ENCODE measurements at regions not wholly inside any gene's neighbourhood (a gene's known extent, or its start where the extent isn't known, plus 50 kb on each side); places are given as distances from the start of the nearest gene placed in this dataset.

- H2AFZ ChIP-seq (ENCODE audit: low read depth, low read length): no peak overlapping the region
- ChIA-PET POLR2A (no interaction called here), CTCF (no interaction called here)
- intact Hi-C loops (cut with micrococcal nuclease) (no loop called here), dilution Hi-C loops (cut with MboI; ENCODE audit: extremely low pct_ligation_motif_present, low sequenced_read_pairs) (no loop called here)
- H4K20me1 ChIP-seq (replicated peaks; ENCODE audit: control insufficient read depth, extremely low read depth, insufficient read depth, low read length): no peaks in the 10 kb centered on the region
- TF ChIP-seq, protein P1, sequence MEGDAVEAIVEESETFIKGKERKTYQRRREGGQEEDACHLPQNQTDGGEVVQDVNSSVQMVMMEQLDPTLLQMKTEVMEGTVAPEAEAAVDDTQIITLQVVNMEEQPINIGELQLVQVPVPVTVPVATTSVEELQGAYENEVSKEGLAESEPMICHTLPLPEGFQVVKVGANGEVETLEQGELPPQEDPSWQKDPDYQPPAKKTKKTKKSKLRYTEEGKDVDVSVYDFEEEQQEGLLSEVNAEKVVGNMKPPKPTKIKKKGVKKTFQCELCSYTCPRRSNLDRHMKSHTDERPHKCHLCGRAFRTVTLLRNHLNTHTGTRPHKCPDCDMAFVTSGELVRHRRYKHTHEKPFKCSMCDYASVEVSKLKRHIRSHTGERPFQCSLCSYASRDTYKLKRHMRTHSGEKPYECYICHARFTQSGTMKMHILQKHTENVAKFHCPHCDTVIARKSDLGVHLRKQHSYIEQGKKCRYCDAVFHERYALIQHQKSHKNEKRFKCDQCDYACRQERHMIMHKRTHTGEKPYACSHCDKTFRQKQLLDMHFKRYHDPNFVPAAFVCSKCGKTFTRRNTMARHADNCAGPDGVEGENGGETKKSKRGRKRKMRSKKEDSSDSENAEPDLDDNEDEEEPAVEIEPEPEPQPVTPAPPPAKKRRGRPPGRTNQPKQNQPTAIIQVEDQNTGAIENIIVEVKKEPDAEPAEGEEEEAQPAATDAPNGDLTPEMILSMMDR (IDR thresholded peaks at IDR 0.05; ENCODE audit: extremely low read depth in 1 of 2, insufficient read depth in 1 of 2, low read depth in 1 of 2, low read length in 2 of 2): no peak
- TF ChIP-seq POLR2AphosphoS5 (IDR thresholded peaks at IDR 0.05; ENCODE audit: insufficient read depth, low read depth, low read length) (no peak), POLR2A (IDR thresholded peaks at IDR 0.05; ENCODE audit: low read depth, low read length) (no peak), MAX (IDR thresholded peaks at IDR 0.05; ENCODE audit: insufficient read depth, insufficient read length) (no peak), MYC (IDR thresholded peaks at IDR 0.05; ENCODE audit: low read depth, low read length) (no peak), EZH2 (IDR thresholded peaks at IDR 0.05; ENCODE audit: borderline replicate concordance, low read depth, low read length, severe bottlenecking) (no peak), FOS (IDR thresholded peaks at IDR 0.05; ENCODE audit: borderline replicate concordance, insufficient read depth, low read length) (no peak), JUN (IDR thresholded peaks at IDR 0.05; ENCODE audit: borderline replicate concordance, insufficient read depth, insufficient read length, low read depth) (no peak), GATA2 (IDR thresholded peaks at IDR 0.05; ENCODE audit: insufficient read depth, insufficient read length, low read depth, low read length) (no peak)
- H3K9me3 ChIP-seq (replicated peaks; ENCODE audit: control insufficient read depth, insufficient read depth, low read length): no peaks in the 10 kb centered on the region
- H3K27ac ChIP-seq (ENCODE audit: insufficient read depth, low read depth, low read length): no peak overlapping the region
- no peak for DNase-seq (ENCODE audit: low read depth, low spot score)
- no TSS peak for BruUV-seq (replicated peaks)
- no peaks in the 10 kb centered on the region for H3K79me2 ChIP-seq (ENCODE audit: control insufficient read depth, insufficient read depth, low read length)
- H3K4me2 ChIP-seq (ENCODE audit: insufficient read depth, low read length): no peak overlapping the region
- no peaks in the 10 kb centered on the region for H3K4me1 ChIP-seq (ENCODE audit: control insufficient read depth, extremely low read depth, insufficient read depth, low read length)
- H3K4me3 ChIP-seq (replicated peaks in 1 of 3; ENCODE audit: insufficient read depth in 1 of 3, low read depth in 1 of 3, low read length in 3 of 3): no peak overlapping the region
- no peak for FAIRE-seq
- H3K36me3 ChIP-seq (ENCODE audit: control insufficient read depth in 2 of 2, extremely low read depth in 1 of 2, insufficient read depth in 2 of 2, low read length in 2 of 2): no peaks in the 10 kb centered on the region
- no peaks in the 10 kb centered on the region for H3K9me1 ChIP-seq (replicated peaks; ENCODE audit: control insufficient read depth, extremely low read depth, insufficient read depth, low read length)
- H3K27me3 ChIP-seq (ENCODE audit: control insufficient read depth in 2 of 2, insufficient read depth in 2 of 2, low read length in 2 of 2): no peaks in the 10 kb centered on the region
- no peak overlapping the region for H3K9ac ChIP-seq (replicated peaks; ENCODE audit: extremely low read depth, insufficient read depth, low read length)
Observed at GRCh38 chr7:137172105-137172590, 171.4 kb downstream of the PTN start.
